ENCODE measurements at regions not wholly inside any gene's neighbourhood (a gene's known extent, or its start where the extent isn't known, plus 50 kb on each side); places are given as distances from the start of the nearest gene placed in this dataset.

DNA sequence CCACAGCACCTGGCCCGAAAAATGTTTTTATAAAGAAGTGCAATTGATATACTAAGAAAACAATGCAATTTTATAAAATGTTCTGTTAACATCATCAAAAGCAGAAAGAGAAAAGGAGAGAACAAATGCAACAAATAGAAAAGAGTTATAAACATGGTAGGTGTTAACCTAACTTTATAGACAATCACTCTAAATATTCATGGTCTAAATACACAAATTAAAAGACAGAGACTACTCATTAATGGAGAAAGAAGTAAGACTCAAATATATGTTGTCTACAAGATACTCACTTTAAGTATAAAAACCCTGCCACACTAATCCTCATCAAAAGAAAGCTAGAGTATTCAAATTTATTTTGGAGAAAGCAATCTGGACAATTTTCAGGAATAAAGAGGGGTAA lies 425.3 kb upstream of the ANKRD30A start:
- H3K9me3 Mint-ChIP-seq, result peaks cover 6% of the 10 kb centered on the region
- peaks cover 15% of the 10 kb centered on the region for H3K4me1 Mint-ChIP-seq
- DNase-seq (ENCODE audit: low read depth, low spot score), result no peak
- H3K36me3 Mint-ChIP-seq (ENCODE audit: low read depth), result peaks cover 3% of the 10 kb centered on the region
- H3K27me3 Mint-ChIP-seq (ENCODE audit: low read depth), result no peaks in the 10 kb centered on the region
- no peak overlapping the region for H3K27ac Mint-ChIP-seq (ENCODE audit: unreplicated experiment)
- no peak overlapping the region for H3K4me3 Mint-ChIP-seq
- TF ChIP-seq, protein P1, sequence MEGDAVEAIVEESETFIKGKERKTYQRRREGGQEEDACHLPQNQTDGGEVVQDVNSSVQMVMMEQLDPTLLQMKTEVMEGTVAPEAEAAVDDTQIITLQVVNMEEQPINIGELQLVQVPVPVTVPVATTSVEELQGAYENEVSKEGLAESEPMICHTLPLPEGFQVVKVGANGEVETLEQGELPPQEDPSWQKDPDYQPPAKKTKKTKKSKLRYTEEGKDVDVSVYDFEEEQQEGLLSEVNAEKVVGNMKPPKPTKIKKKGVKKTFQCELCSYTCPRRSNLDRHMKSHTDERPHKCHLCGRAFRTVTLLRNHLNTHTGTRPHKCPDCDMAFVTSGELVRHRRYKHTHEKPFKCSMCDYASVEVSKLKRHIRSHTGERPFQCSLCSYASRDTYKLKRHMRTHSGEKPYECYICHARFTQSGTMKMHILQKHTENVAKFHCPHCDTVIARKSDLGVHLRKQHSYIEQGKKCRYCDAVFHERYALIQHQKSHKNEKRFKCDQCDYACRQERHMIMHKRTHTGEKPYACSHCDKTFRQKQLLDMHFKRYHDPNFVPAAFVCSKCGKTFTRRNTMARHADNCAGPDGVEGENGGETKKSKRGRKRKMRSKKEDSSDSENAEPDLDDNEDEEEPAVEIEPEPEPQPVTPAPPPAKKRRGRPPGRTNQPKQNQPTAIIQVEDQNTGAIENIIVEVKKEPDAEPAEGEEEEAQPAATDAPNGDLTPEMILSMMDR (conservative IDR thresholded peaks at IDR 0.05), result no peak

DNA sequence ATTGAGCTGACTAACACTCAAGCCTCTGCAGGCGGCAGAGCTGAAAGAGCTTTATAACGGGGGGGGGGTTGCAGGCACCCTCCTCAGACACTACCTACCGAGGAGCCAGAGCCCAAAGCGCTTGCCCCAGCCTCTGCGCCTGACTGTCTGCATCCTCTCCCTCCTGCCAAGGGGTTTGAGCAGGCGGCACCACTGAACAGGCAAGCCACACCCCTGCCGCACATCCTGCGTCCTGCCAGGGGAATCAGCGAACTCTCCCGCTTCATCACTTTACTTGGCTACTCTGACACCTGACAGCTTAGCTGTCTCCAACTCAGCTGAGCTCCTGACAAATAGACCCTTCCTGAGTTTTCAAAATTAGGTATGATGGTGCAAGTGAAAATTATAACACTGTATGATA lies 432.6 kb upstream of the ANKRD30A start:
- H3K4me1 Mint-ChIP-seq, result peaks cover 3% of the 10 kb centered on the region
- no peaks in the 10 kb centered on the region for H3K36me3 Mint-ChIP-seq (ENCODE audit: low read depth)
- peaks cover 2% of the 10 kb centered on the region for H3K9me3 Mint-ChIP-seq
- H3K4me3 Mint-ChIP-seq, result no peak overlapping the region
- DNase-seq (ENCODE audit: low read depth, low spot score), result no peak
- TF ChIP-seq, protein P1 (conservative IDR thresholded peaks at IDR 0.05), result no peak
- H3K27me3 Mint-ChIP-seq (ENCODE audit: low read depth), result no peaks in the 10 kb centered on the region
- H3K27ac Mint-ChIP-seq (ENCODE audit: unreplicated experiment), result no peak overlapping the region

DNA sequence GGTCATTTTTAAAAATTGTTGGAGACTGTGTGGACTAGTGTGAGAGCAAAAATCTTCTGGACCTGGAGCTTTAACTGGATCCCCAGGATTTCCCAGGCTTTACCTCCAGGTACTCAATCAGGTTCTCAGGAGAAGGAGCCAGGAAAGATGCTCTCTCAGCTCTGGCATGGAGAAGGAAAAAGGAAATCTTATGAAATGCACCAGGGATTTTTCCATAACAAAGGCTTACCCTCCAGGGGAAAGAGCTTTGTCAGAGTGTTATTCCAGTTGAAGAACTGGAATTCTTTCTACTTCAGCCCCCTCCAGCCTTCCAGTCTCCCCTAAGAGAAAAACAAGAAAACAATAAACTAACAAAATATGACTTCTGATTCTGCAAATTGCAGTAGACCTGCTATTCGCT lies 436.7 kb upstream of the ANKRD30A start:
- Mint-ChIP-seq H3K9me3 (peaks cover 3% of the 10 kb centered on the region), H3K36me3 (ENCODE audit: low read depth) (no peaks in the 10 kb centered on the region), H3K4me3 (no peak overlapping the region), H3K4me1 (peaks cover 3% of the 10 kb centered on the region), H3K27me3 (ENCODE audit: low read depth) (no peaks in the 10 kb centered on the region), H3K27ac (ENCODE audit: unreplicated experiment) (no peak overlapping the region)
- no peak for DNase-seq (ENCODE audit: low read depth, low spot score)
- TF ChIP-seq, protein P1 (conservative IDR thresholded peaks at IDR 0.05), result no peak

DNA sequence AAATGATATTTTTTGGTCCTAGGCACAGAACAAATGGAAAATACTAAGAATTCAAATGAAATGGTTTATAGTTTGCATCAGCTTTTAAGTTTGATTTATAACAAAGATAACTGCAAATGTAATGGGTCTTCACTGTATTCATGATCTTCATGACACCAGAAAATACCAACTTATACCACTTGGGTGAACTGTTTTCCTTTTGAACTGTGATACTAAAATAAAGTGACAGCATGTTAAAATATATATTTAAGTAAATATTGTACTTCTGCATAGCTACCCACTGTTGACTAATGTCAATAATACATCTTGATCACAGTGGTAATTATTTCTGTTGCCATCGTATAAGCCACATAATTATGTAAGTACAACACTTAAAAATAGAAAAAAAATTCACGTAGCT lies 442.0 kb upstream of the ANKRD30A start:
- H3K9me3 Mint-ChIP-seq, result peaks cover 3% of the 10 kb centered on the region
- no peak overlapping the region for H3K27ac Mint-ChIP-seq (ENCODE audit: unreplicated experiment)
- no peak for DNase-seq (ENCODE audit: low read depth, low spot score)
- peaks cover 11% of the 10 kb centered on the region for H3K4me1 Mint-ChIP-seq
- H3K4me3 Mint-ChIP-seq, result no peak overlapping the region
- TF ChIP-seq, protein P1 (conservative IDR thresholded peaks at IDR 0.05), result no peak
- no peaks in the 10 kb centered on the region for H3K36me3 Mint-ChIP-seq (ENCODE audit: low read depth)
- no peaks in the 10 kb centered on the region for H3K27me3 Mint-ChIP-seq (ENCODE audit: low read depth)

DNA sequence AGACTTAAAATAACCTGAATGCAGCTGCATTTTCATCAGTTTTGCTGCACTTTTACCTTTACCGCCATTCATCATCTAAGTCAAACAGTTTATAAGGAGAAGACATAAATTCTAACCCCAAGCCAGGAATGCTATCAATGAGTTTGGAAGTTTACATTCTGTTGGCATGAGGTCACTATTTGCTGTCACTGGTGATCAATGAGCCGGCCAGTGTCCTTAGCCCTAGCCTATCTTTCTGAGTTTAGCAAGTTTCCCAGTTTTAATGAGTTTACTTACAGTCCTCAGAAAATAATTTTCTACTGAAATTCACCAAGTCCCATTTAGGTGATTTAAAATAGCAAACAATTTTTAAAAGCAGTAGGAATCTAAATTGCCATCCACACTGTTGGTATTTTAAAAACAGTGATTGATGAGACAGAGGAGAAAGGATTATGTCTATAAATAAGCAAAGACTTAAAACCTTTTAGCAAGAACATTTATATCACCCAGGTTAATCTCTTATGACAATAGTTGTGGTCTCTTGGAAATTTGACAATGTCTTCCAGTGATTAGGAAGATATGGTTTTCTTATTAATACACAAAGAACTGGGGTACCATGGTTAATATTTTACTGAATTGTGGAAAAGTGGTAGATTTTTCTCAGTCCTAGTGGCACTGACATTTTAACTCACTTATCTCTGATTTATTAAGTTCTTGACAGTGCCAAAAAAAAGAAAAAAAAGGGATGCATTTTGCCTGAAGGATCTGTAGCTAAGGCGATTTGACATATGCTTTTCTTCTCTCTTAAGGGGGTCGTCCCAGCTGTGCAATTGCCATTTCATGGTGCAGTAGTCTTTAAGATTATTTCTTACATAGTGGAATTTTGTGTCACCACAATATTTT lies 443.4 kb upstream of the ANKRD30A start:
- Mint-ChIP-seq H3K4me1 (peaks cover 11% of the 10 kb centered on the region), H3K4me3 (no peak overlapping the region), H3K27ac (ENCODE audit: unreplicated experiment) (no peak overlapping the region), H3K27me3 (ENCODE audit: low read depth) (no peaks in the 10 kb centered on the region), H3K9me3 (no peaks in the 10 kb centered on the region), H3K36me3 (ENCODE audit: low read depth) (no peaks in the 10 kb centered on the region)
- no peak for DNase-seq (ENCODE audit: low read depth, low spot score)
- TF ChIP-seq, protein P1 (conservative IDR thresholded peaks at IDR 0.05), result no peak

Measured in neural crest cell (in vitro differentiated cells).